ENCODE measurements at regions not wholly inside any gene's neighbourhood (a gene's known extent, or its start where the extent isn't known, plus 50 kb on each side); places are given as distances from the start of the nearest gene placed in this dataset.
"Not testable (repeated sequence)": the region's sequence is repeated elsewhere in the genome, so short reads cannot be mapped to it uniquely, and the experiment has no call there.

DNA sequence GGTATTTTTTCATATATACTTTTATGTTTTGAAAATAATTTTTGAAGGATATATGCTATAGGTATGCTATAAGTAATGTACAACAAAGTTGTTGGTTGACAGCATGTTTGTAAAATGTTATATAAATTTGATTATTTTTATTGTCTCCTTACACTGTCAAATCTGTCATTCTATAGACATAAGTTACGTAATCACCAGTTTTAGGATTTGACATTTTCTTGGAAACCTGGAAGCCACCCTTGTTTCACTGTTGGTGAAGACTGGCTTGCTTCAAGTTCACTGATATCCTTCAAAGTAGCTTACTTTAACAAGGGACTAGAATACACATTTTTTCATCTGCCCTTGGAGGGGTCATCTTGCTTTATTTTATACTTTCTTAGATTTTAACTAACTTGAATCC is 1288.6 kb upstream of the EYS start:
- DNase-seq (no peak), ATAC-seq (replicated peaks) (no peak)
- Mint-ChIP-seq H3K27me3 (no peaks in the 10 kb centered on the region), H3K4me3 (no peak overlapping the region), H3K9me3 (peaks cover 0 to 3% of the 10 kb centered on the region in 2 donors), H3K27ac (no peak overlapping the region), H3K36me3 (ENCODE audit: insufficient read depth) (no peaks in the 10 kb centered on the region), H3K4me1 (ENCODE audit: low read depth in 2 of 2) (no peaks in the 10 kb centered on the region)

DNA sequence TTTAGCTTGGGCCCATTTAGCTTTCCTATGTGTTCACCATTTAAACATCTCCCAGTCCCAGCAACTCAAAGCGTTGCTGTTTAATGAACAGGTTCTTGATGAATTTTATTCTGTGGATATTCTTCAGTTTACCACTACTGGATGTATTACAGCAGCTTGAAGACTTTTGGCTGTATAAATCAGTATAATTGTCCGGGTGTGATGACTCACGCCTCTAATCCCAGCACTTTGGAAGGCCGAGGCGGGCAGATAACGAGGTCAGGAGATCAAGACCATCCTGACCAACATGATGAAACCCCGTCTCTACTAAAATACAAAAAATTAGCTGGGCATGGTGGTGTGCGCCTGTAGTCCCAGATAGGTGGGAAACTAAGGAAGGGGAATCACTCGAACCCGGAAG is 1286.7 kb upstream of the EYS start:
- H3K27ac Mint-ChIP-seq; DNase-seq; ATAC-seq (replicated peaks); H3K4me3 Mint-ChIP-seq; H3K27me3 Mint-ChIP-seq; H3K9me3 Mint-ChIP-seq; H3K4me1 Mint-ChIP-seq (ENCODE audit: low read depth in 2 of 2); H3K36me3 Mint-ChIP-seq (ENCODE audit: insufficient read depth): not testable (repeated sequence)

DNA sequence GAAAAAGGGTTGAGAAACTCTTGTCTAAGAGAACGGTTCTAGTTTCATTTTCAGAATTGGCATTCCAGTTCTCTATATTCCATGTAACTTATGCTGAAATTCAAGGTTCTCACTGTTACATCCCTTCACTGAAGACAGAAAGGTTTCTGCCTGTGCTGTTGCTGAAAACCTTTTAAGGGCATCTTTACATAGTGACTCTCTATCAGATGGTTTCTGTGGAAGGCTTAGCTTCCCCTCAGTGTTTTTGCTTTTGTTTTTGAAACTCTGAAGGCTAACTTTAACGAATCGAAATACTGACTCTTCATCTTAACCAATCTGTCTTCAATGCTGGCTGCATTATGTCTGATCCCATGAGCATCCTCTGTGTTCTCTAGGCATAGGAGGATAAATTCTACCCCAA is 1286.2 kb upstream of the EYS start:
- no peaks in the 10 kb centered on the region for H3K36me3 Mint-ChIP-seq (ENCODE audit: insufficient read depth)
- H3K27ac Mint-ChIP-seq: no peak overlapping the region
- no peak for ATAC-seq (replicated peaks)
- no peaks in the 10 kb centered on the region for H3K27me3 Mint-ChIP-seq
- H3K9me3 Mint-ChIP-seq: peaks cover 0 to 3% of the 10 kb centered on the region in 2 donors
- DNase-seq: no peak
- H3K4me1 Mint-ChIP-seq (ENCODE audit: low read depth in 2 of 2): no peaks in the 10 kb centered on the region
- H3K4me3 Mint-ChIP-seq: no peak overlapping the region

DNA sequence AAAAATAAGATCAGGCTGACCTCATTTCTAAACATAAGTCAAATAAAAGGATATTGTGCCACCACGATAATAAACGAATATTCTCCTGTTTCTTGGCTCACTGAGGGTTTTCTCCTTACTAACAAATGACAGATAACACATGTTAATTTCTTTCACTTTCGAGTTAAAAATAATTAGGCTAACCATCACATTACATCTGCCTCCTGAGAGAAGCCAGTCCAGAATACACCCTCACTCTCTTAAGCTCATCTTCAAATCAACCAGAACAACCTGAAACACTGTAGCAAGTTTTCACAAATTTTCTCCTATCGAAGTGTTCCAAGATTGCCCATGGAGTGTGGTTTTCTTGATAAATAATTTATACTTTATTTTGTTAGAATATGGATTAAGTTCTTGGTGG is 1285.6 kb upstream of the EYS start:
- Mint-ChIP-seq H3K4me3 (no peak overlapping the region), H3K9me3 (peaks cover 0 to 3% of the 10 kb centered on the region in 2 donors), H3K4me1 (ENCODE audit: low read depth in 2 of 2) (no peaks in the 10 kb centered on the region), H3K36me3 (ENCODE audit: insufficient read depth) (no peaks in the 10 kb centered on the region), H3K27me3 (no peaks in the 10 kb centered on the region), H3K27ac (no peak overlapping the region)
- ATAC-seq (replicated peaks) (no peak), DNase-seq (no peak)

DNA sequence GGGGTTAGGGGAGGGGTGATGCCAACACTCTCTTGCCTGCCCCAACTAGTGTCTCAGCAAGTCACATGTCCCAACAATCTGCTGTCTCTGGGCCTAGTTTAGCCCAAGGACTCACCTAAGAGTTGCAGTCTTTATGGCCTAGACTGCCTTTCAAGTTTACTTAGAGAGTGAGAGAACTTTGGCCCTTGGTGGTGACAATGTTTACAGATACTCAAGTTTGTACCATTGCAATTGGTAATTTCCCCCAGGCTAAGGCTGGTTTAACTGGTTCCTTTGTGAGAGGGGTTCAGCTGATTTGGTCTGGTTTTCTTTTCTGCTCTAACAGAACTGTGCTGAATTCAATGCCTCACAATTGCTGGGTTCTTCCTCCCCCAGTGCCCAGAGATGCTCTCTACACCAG is 1279.9 kb upstream of the EYS start:
- no peaks in the 10 kb centered on the region for H3K36me3 Mint-ChIP-seq (ENCODE audit: insufficient read depth)
- no peak overlapping the region for H3K4me3 Mint-ChIP-seq
- H3K9me3 Mint-ChIP-seq: peaks cover 6 to 18% of the 10 kb centered on the region in 2 donors
- no peak for DNase-seq
- ATAC-seq (replicated peaks): no peak
- no peak overlapping the region for H3K27ac Mint-ChIP-seq
- no peaks in the 10 kb centered on the region for H3K4me1 Mint-ChIP-seq (ENCODE audit: low read depth in 2 of 2)
- no peaks in the 10 kb centered on the region for H3K27me3 Mint-ChIP-seq

DNA sequence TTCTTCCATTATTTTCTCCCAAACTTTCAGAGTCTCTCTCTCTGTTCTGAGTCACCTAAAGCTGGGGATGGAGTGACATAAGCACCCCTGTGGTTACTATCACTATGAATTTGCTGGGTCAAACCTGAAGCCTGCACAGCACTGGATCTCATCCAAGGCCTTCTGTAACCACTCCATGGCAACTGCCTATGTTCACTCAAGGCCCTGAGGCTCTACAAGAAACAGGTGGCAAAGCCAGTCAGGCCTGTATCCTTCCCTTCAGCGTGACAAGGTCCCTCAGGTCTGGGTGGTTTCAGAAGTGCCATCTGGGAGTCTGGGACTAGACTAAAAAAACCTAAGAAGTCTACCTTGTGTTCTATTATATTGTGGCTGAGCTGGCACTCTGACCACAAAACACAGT is 1278.8 kb upstream of the EYS start:
- no peak overlapping the region for H3K4me3 Mint-ChIP-seq
- no peak for ATAC-seq (replicated peaks)
- no peak overlapping the region for H3K27ac Mint-ChIP-seq
- DNase-seq: no peak
- no peaks in the 10 kb centered on the region for H3K4me1 Mint-ChIP-seq (ENCODE audit: low read depth in 2 of 2)
- H3K36me3 Mint-ChIP-seq (ENCODE audit: insufficient read depth): no peaks in the 10 kb centered on the region
- peaks cover 6 to 18% of the 10 kb centered on the region in 2 donors for H3K9me3 Mint-ChIP-seq
- no peaks in the 10 kb centered on the region for H3K27me3 Mint-ChIP-seq

DNA sequence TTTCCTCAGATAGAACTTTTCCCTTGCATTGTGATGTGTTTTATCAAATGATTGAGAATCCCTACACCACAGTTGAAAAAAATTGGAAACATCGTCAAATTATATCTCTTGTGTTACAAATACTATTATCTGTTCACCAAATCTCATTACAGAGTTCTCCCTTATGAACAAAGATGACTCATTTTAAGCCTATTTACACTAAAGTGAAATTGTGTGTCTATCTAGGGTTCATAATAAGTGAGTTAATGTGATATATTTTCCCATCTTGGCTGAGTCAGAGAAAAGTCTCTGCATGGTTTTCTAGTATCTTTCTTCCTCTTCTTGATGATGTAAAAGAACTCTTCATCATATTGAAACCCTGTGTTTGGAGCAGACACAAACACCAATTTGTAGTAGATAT is 1263.3 kb upstream of the EYS start:
- H3K36me3 Mint-ChIP-seq (ENCODE audit: insufficient read depth): no peaks in the 10 kb centered on the region
- H3K9me3 Mint-ChIP-seq: peaks cover 7 to 9% of the 10 kb centered on the region in 2 donors
- ATAC-seq (replicated peaks) (no peak), DNase-seq (no peak)
- no peaks in the 10 kb centered on the region for H3K27me3 Mint-ChIP-seq
- H3K4me1 Mint-ChIP-seq (ENCODE audit: low read depth in 2 of 2): no peaks in the 10 kb centered on the region
- H3K27ac Mint-ChIP-seq: no peak overlapping the region
- no peak overlapping the region for H3K4me3 Mint-ChIP-seq

DNA sequence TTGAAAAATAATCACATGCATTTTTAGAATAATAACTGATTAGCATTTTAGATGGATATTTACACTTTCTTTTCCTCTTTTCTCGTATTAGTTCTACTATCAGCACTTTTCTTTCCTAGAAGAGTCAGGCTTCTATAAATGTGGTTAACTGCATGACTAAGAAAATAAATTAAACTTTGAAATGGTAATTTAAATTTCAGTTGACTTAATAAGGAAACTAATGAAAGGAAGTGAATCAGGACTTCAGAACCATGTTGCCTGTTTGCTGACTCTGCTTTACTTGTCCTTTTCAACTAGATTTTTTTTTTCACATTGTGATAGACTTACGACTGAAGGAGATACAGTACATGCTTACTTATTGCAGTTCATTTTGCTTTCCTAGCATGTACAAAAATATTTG is 1258.2 kb upstream of the EYS start:
- Mint-ChIP-seq H3K4me3 (no peak overlapping the region), H3K4me1 (ENCODE audit: low read depth in 2 of 2) (no peaks in the 10 kb centered on the region), H3K27me3 (no peaks in the 10 kb centered on the region), H3K9me3 (peaks cover 5 to 14% of the 10 kb centered on the region in 2 donors), H3K36me3 (ENCODE audit: insufficient read depth) (no peaks in the 10 kb centered on the region), H3K27ac (no peak overlapping the region)
- DNase-seq (no peak), ATAC-seq (replicated peaks) (no peak)

DNA sequence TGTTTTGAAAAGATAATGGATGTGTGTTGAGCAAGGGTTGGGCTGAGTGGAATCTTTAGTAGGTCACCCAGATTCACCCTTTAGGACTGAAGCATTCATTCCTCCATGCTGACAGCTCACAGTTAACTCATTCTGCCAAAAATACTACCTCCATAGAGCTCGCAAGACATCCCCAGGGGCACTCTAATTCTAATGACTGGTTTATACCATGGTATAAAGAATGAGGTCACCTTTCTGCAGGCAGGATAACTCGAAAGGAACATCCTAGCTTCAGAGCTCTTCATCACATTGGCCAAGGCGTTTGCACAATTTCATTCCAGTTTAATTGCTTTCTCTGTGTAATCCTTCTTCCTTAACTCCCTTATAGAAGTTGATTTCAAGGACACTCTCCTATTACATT is 1257.2 kb upstream of the EYS start:
- peaks cover 6 to 14% of the 10 kb centered on the region in 2 donors for H3K9me3 Mint-ChIP-seq
- ATAC-seq (replicated peaks) (no peak), DNase-seq (no peak)
- no peak overlapping the region for H3K27ac Mint-ChIP-seq
- no peak overlapping the region for H3K4me3 Mint-ChIP-seq
- no peaks in the 10 kb centered on the region for H3K27me3 Mint-ChIP-seq
- H3K4me1 Mint-ChIP-seq (ENCODE audit: low read depth in 2 of 2): no peaks in the 10 kb centered on the region
- no peaks in the 10 kb centered on the region for H3K36me3 Mint-ChIP-seq (ENCODE audit: insufficient read depth)

DNA sequence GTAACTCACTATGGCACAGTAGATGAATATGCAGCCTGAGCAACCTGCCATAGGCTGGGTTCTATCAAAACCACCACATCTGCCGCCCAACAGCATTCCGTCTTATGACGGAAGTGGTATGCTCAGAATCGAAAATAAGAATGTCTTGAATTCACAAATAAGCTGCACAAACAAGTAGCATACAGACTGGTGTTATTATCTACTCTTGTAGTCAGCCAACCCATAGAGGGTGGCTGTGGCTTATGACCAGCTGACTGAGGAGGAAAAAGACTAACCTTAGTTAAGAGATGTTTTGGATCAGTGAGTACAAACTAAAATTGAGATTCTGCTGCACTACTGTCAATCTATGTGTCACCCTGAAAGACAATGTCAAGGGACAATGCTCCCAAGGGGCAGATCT is 1255.1 kb upstream of the EYS start:
- Mint-ChIP-seq H3K4me3 (no peak overlapping the region), H3K27me3 (no peaks in the 10 kb centered on the region), H3K4me1 (ENCODE audit: low read depth in 2 of 2) (no peaks in the 10 kb centered on the region), H3K9me3 (peaks cover 5 to 7% of the 10 kb centered on the region in 2 donors), H3K36me3 (ENCODE audit: insufficient read depth) (no peaks in the 10 kb centered on the region), H3K27ac (no peak overlapping the region)
- DNase-seq: no peak
- ATAC-seq (replicated peaks): no peak

DNA sequence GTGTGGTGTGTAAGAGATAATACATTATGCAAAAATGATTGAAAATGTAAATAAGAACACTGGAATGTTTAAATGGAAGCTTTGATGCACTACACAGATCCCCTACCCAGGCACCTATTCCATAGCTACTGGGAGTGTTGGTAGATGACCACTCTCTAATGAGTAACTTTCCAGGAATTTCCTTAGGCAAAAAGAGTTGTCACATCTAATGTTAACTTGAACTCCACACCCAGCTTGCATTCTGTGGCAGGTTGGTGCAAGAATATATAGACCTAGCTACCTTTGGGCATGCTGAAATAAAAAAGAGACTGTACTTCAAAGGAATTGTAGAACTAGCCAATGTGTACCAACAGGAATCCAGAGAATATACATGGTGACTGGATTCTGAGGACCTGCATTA is 1254.2 kb upstream of the EYS start:
- Mint-ChIP-seq H3K36me3 (ENCODE audit: insufficient read depth) (no peaks in the 10 kb centered on the region), H3K27ac (no peak overlapping the region), H3K27me3 (no peaks in the 10 kb centered on the region), H3K4me3 (no peak overlapping the region), H3K4me1 (ENCODE audit: low read depth in 2 of 2) (no peaks in the 10 kb centered on the region), H3K9me3 (peaks cover 5 to 7% of the 10 kb centered on the region in 2 donors)
- no peak for DNase-seq
- no peak for ATAC-seq (replicated peaks)

DNA sequence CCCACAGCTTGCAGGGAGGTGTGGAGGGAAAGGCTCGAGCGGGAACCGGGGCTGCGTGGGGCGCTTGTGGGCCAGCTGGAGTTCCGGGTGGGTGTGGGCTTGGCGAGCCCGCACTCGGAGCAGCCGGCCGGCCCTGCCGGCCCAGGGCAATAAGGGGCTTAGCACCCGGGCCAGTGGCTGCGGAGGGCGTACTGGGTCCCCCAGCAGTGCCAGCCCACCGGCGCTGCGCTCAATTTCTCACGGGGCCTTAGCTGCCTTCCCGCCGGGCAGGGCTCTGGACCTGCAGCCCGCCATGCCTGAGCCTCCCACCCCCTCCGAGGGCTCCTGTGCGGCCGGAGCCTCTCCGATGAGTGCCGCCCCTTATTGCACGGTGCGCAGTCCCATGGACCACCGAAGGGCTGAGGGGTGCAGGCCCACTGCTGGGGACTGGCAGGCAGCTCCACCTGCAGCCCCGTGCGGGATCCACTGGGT is 1242.2 kb upstream of the EYS start:
- Mint-ChIP-seq H3K9me3 (peaks cover 7 to 8% of the 10 kb centered on the region in 2 donors), H3K4me3 (no peak overlapping the region), H3K27me3 (no peaks in the 10 kb centered on the region), H3K27ac (no peak overlapping the region), H3K36me3 (ENCODE audit: insufficient read depth) (no peaks in the 10 kb centered on the region), H3K4me1 (ENCODE audit: low read depth in 2 of 2) (no peaks in the 10 kb centered on the region)
- ATAC-seq (replicated peaks): no peak
- DNase-seq: no peak

DNA sequence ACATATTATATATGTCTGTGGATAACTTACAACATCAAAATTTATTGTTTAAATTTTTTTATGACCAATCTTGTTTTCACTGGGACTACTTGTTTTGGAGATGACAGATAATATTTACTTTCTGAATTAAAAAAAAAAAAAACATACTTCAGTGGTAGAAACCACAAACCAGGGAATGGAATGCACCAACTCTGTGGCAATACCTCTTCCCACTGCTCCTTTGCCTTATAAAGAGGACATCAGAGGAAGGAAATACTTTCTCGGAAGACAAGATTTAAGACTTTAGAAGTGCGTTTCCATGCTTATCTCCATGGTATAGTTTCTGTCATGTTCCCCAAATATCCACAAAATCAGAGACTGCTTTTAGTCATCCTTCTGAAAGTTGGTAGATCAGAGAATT is 1241.1 kb upstream of the EYS start:
- no peak for DNase-seq
- Mint-ChIP-seq H3K36me3 (ENCODE audit: insufficient read depth) (no peaks in the 10 kb centered on the region), H3K27ac (no peak overlapping the region)

DNA sequence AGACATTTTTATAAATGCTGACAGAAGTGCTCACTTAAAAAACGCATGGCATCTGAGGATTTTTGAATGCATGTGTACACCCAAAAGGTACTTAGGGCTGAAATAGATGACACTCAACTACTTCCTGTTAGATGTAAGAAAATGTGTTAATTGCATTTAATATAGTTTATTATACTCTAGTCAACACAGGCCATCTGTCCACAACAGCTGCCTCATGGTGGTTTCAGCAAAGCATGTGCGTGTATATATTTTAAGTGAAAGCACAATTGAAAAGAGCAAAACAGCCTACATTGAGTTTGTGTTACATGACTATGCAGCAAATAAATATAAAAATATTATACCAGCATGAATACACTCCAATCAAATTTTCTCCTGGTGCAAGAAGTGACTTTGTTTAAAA is 1233.0 kb upstream of the EYS start:
- no peak overlapping the region for H3K4me3 Mint-ChIP-seq
- no peak overlapping the region for H3K27ac Mint-ChIP-seq
- peaks cover 12 to 27% of the 10 kb centered on the region in 2 donors for H3K9me3 Mint-ChIP-seq
- no peaks in the 10 kb centered on the region for H3K36me3 Mint-ChIP-seq (ENCODE audit: insufficient read depth)
- H3K27me3 Mint-ChIP-seq: no peaks in the 10 kb centered on the region
- DNase-seq: no peak
- no peak for ATAC-seq (replicated peaks)
- H3K4me1 Mint-ChIP-seq (ENCODE audit: low read depth in 2 of 2): no peaks in the 10 kb centered on the region

More for the DNA sequence above, 1241.1 kb upstream of the EYS start:
- Mint-ChIP-seq H3K4me1 (ENCODE audit: low read depth in 2 of 2) (no peaks in the 10 kb centered on the region), H3K9me3 (peaks cover 11 to 12% of the 10 kb centered on the region in 2 donors), H3K27me3 (no peaks in the 10 kb centered on the region), H3K4me3 (no peak overlapping the region)
- ATAC-seq (replicated peaks): no peak

DNA sequence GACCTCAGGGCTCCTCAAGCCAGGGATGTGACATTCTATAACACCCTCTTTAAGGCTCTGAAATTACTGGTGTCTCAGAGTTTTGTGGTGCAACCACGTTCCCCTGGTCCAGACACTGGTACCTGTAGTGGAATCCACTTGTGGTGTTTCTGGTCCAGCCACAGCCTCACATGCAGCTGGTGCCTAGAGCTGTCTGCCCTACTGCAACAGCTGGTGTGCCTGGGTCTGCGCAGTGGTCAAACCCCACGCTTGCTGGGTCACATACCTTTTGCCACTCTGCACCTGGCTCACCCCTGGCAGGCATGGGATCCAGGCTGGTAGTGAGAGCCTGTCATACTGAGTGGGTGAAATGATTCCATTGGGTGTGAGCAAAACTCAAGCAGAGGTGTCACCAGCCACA is 1230.2 kb upstream of the EYS start:
- DNase-seq (no peak), ATAC-seq (replicated peaks) (no peak)
- Mint-ChIP-seq H3K27ac (no peak overlapping the region), H3K4me1 (ENCODE audit: low read depth in 2 of 2) (no peaks in the 10 kb centered on the region), H3K36me3 (ENCODE audit: insufficient read depth) (no peaks in the 10 kb centered on the region), H3K4me3 (no peak overlapping the region), H3K27me3 (no peaks in the 10 kb centered on the region), H3K9me3 (peaks cover 8 to 12% of the 10 kb centered on the region in 2 donors)
